HG03103 (cell line): ENCODE measurements at regions not wholly inside any gene's neighbourhood (a gene's known extent, or its start where the extent isn't known, plus 50 kb on each side); places are given as distances from the start of the nearest gene placed in this dataset.

Experiments
- ATAC-seq: cut with Tn5 transposase; IDR thresholded peaks from one replicate; pipeline ENCODE4 v1.9.1; 2021; ENCODE audit warnings: low read depth; ENCODE audit not compliant: unreplicated experiment

DNA sequence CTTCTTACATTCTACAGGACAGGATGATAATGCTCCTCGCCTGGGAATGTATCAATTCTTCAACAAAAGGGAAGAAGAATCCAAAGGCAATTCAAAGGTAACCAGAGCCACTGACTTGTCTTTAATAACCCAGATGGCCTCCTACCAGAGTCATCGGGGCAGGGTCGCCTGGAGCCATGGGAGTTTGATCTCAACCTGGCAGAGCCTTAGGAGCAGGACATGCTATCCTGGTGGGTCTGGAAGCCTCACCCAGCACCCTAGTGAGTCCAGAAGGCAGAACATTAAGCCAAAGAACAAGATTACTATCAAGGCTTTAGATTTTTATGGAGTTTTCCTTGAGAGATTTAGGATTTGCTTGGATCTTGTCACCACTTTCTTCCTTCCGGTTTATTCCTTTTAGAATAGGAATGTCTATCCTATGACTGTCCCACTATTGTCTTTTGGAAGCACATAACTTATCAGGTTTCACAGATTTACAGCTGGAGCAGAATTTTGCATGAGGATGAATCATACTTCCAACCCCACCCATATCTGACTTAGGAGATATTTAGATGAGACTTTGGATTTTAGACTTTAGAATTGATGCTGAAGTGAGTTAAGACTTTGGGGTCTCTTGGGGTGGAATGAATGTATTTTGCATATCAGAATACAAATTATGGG is 330.3 kb upstream of the GOLIM4 start:
- ATAC-seq, result no peak

DNA sequence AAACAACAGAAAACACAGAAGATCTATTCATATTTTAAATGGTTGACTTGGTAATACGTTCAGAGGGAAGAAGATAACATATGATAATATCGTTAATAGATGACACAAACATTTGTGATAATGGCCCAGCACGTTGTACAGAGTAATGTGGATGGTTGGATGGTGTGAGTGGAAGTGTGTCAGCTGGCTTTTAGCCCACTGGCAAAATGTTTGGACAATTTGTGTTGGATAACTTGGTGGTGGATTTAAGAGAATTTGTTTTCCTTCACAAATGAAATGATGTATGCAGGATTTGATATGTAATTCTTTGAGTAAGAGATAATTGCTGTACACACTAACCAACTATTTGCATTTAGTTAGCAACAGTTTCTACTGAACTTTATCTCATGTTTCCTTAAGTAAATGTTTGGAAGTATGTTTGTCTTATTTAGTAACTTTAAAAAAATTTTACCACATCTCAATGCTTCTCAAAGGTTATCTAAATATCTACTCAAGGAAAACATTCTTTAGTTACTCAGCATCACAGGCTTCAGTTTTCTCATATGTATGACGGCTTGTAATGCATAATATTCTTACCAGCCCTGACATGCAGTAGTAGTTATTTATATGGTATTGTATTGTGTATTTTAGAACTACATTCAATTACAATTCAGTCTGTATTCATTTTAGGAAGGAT is 328.5 kb upstream of the GOLIM4 start:
- no peak for ATAC-seq

DNA sequence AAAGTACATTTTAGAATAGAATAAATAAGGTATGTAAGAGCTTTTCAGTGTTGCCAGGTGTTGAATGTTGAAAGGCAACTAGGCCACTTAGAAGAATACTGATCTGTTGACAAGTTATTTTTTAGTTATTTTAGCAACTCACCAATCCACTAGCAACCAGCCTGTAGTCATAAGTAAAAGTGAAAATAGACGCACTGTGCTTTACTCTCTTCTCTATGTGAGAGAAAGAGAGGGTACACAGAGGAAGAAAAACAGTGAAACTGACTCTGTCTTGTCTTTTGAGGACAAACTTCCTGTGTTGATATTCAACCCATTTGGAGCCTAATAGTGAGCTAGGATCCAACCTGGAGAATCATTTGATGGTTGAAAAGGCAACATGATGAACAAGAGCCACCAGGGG is 327.1 kb upstream of the GOLIM4 start:
- ATAC-seq, result no peak

DNA sequence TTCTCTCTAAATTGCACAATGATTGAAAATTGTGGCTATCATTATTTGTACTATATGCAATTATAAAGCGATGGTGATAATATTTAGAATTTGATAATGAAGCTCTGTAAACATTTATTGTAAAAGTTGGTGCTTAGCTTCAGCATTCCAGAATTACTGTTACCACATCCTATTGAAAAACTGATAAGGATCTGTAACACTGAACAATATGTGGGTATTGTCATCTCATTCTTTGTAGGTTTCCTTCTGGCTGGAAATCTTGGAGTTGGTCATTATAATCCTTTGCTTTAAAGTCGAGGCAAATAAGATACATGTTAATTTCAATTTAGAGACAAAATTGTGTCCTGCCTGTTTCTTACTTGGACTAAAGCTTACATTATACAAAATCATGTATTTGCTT is 323.4 kb upstream of the GOLIM4 start:
- no peak for ATAC-seq

DNA sequence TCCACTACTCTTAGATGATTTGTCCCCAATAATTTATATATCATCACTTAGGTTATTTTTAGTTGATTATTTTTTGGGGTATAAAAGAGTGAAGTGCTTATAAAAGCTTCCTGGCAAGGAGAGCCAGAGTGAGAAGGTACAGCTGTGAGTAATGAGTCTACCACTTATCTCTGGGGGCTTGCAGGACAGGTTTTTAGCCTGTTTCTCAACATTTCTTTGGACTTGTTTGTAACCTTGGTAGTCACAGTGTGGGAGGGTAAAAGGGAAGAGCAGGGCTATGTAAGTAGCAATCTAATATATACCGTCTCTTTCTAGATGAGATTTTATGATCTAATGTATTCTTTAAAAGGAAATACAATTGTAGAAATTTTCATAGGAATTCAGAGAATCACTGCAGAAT is 321.3 kb upstream of the GOLIM4 start:
- ATAC-seq, result no peak

DNA sequence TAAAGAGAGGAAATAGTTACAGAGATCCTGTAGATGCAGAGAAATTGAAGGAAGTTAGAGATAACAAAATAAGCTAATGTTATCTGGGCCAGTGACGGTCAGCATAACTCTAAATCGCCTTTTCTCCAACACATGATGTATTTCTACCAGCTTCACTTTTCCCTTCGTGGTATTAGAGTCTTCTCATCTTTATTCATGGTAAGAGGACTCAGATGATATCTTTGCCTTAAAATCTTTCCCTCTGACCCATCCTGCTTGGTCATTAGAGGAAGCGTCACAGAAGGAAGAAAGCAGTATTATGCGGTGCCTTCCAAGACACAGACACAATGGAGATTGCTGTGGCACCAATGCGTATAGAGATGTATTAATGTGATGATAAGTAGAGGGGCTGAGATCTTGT is 320.7 kb upstream of the GOLIM4 start:
- no peak for ATAC-seq

DNA sequence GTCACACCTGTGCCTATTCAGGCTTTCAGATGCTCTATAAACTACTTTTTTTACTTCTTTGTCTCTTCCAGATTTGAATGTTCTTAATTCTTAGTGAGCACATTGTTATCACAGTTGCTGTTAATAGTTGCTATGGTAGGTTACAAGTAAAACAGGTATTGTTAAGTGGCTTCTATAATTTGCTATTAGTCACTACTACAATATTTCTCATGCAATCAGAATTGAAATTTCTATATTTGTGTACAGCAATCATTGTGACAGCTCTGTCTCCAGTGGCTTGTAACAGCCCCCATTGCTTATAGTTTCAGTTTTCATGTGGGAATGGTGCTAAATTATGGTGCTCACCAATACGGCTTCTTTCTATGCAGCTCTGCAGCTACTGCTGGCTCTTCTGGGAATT is 318.4 kb upstream of the GOLIM4 start:
- ATAC-seq, result no peak

DNA sequence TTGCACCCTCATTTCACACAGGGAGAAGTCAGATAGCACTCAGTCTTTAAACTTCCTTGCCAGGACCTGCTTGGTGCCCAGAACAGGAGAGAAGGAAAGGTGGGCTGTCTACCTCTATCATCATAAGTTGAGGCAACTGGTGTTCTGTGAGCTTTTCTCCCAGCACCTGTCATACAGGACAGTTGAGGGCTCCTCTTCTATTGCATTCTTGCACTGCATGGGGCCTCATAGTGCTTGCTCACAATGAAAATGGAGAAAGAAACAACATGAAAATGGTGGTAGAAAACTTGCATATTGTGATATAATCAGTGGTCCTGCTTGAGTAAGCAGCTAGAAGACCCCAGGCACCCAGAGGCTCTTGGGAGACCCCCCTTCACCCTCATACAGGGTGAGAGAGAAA is 311.7 kb upstream of the GOLIM4 start:
- ATAC-seq, result no peak

DNA sequence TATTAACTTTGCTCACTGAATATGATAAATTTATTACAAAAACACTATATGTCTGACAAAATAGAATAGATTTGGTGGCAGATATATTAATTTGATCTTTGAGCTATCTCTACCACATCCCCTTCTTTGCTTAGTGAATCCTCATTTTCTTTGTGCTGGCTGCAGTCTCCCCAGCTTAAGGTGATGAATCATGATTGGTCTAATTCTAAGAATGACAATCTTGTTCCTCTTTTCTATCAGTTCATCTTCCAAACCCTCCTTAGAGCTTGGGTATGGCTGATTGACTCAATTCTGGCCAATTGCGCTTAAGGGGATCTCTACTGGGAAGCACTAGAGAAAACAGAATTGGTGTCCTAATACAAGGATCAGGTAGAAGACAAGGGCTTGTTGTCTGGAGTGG is 309.6 kb upstream of the GOLIM4 start:
- ATAC-seq, result no peak

DNA sequence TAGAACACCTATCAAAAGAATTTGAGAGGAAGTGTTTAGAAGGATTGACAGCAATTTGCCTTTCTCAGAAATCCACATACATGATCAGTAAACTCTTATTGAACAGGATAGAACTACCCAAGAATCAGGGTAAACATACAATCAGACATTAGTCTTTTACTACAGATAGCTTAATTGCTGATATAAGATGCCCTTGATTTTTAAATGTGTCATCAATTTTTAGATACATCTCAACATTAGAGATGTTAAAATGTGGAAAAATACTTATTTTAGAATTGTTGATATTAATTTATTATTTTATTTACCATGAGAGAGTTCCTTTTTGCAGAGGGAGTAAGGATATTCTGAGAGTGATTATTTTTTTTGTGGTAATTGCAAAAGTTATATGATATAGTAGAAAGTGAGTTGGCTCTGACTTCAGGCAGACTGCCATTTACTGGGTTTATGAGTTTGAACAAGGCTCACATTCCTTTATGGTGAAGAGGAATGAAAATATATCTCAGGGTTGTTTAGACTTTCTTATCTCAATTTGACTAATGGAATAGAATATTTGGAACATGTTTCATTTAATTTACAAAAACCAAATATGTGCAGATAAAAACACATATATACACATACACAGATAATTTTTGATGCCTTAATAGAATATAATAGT is 302.8 kb upstream of the GOLIM4 start:
- ATAC-seq, result no peak

DNA sequence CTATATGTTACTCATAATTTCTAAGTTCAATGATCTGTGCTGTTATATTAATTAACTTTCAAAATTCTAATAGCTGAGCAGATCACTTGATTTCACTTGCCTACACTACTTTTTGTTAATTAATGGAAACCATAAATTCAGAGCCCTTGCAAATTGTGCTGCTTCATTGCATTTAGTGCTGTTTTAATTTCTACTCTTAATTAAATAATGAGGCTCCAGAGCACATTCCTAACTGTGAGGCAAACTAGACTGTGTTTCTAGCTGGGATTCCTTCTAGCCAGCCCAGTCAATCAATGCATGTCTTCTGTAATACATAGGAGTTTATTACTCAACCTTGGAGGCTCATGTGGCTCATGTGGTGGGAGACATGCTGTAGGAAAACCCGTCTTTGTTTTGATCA is 301.1 kb upstream of the GOLIM4 start:
- no peak for ATAC-seq

DNA sequence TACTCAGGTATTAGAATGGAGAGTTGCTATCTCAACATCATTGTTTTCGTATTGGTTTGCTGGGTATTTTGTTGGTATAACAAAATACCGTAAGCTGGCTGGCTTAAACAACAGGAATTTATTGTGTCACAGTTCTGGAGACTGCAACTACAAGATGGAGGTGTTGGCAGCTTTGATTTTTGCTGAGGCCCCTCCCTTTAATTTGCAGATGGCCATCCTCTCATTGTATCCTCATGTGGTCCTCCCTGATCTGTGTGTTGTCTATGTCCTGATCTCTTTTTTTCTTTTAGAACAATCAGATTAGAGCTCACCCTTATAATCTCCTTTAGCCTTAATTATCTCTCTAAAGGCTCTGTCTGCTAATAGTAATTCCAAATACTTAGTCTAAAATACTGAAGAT is 299.8 kb upstream of the GOLIM4 start:
- ATAC-seq, result no peak

DNA sequence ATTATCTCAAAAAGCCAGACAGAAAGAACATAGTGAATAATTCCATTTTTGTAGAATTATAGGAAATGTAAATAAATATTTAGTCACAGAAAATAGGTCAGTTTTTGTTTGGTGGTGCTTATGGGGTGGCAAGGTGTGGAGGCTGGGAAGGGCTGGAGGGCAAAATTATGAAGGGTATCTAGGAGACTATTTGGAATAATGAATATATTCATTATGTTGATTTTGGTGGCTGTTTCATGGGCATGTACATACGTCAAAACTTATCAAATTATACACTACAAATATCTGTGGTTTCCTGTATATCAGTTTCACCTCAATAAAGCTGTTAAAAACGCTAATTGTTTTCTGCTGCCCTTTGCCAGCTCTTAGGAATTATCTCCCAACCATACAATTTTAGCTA is 298.7 kb upstream of the GOLIM4 start:
- ATAC-seq, result no peak

DNA sequence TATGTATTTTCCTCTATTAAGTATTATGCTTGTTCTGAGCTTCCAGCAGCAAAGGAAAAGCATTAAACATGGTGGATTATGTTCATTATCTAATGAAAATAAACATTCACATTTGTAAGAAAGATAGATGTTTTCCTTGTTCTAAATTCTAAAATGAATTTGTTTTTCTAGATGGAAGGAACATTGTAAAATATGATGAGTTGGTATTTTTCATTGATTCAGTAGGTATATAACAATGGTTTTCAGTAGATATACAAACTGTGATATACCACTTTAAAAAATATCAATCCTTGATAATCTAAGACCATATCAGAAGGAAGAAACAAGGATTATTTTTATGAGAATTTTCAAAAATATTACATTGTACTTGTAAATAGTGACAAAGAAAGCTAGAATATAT is 290.6 kb upstream of the GOLIM4 start:
- no peak for ATAC-seq

DNA sequence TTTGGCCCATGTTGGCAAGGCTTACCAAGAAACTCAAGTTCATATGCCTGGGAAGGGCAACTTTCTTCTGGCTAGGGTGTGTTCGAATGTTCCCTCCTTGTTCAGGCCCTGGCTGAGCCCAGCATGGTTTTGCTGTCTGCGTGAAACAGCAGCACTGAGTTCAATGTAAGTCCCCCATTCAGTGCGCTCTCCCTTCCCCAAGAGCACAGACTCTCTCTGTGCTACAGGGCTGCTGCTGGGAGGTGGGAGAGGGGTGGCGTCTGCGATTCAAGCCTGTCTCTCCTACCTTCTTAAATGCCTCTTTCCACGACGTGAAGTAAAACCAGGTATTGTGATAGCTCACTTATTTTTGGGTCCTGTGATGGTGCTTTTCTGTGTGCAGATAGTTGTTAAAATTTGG is 289.3 kb upstream of the GOLIM4 start:
- ATAC-seq, result no peak

DNA sequence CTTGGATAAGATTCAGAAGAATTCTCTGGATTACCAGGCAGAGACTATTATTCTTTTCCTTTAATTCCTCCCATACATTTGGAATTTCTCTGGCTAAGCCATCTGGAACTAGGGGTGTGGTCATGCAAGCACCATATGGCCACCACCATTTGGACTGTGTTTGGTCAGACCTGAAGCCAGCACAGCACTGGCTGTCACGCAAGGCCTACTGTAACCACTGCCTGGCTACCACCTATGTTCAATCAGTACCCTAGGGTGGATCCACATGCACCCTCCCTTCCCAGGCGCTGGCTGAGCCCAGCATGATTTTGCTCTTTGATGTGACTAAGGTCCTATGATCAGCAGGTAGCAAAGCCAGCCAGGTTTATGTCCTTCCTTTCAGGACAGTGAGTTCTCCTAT is 287.8 kb upstream of the GOLIM4 start:
- no peak for ATAC-seq

DNA sequence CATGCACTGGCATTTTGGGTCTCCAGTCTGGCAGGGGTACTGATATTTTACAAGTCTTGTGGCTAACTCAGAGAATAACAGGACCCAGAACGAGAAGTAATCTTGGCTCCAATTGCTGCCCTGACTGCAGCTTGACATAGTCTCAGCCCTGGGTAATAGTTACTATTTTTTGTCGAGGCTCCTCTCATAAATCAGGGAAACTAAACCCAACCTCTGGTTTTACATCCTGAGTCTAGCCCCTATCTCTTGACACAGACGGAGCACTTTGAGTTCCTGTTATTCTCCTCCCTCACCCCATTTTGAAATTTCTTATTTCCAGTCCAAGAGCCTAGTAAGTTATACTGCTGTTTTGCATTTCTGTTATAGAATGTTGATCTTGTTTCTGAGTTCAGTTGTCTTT is 276.1 kb upstream of the GOLIM4 start:
- ATAC-seq, result no peak

DNA sequence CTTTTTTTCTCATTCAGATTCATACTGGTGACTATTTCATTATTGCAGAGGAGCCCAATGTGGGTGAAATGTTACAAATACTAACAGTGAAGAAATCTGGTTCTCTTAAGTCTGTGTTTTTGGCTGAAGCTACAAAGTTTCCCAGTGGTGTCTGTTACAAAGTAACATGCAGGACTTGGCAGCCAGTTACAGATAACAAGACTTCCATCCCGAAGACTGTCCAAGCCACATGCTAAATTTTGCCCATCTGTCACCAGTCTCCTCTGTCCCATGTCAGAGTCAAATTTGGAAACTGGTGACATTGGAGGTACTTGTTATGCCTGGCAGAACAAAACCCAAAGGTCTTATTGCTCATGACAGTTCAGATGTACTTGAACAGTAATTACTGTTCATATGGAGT is 269.2 kb upstream of the GOLIM4 start:
- ATAC-seq, result no peak

DNA sequence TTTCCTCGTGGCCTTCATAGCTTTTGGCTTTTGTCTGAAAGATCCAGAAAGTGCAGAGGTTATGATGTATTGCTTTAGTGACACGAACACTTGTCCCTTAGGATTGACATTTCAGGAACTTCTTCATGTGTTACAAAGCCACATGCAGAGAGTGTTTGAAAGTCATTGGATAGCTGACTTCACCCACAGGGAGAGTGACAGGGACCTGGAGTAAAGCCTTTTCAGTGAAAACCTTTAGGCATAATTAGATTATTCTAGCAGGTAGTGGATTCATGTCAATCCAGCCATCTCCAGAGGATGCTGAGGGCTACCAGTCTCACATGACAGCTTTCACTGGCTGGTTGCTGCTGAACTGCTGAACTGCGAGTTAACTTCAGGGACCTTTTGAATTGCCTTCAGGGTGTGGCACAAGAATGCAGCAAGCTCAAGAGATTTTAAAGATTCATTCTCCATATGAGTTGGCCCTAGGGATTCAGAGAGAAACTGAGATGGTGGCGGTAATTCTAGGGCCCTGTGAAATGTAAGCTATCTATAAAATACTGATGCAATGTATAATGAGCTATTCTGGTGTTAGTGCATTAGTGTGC is 267.0 kb upstream of the GOLIM4 start:
- ATAC-seq, result no peak

DNA sequence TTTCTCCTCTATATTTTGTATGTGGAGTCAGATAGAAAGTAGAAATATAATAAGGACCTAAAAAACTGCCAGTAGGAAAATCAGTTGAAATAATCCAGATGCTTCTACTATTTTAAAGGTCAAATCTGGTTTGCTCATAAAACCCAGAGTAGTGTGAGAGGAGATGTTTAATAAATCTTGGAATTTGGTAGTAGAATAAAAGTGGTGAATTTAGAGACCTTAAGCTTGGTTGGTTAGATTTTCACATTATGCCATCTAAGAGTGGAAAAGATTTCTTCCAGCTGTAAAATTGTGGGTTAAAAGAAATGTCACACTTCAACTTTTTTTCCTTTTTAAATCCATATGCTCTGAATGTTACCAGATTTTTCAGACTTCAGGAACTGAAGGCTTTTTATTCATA is 266.4 kb upstream of the GOLIM4 start:
- ATAC-seq, result no peak

DNA sequence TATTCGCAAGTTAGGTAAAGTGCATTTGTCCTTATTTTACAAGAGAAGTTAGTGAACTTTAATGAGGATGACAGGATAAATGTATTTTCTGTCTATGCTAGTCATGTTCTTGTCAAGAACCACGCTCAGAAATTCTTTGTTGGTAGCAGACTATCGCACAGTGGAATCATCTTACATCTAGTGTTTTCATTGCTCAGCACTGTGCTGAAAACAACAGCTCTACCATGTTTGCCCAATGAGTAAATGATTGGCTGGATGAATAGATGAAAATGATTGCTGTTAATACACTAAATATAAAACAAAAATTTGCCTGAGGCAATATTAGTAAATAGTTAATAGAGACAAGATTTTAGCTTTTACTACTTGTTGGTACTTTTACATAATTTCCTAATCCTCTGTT is 265.3 kb upstream of the GOLIM4 start:
- no peak for ATAC-seq
